HCT116 (cell line): ENCODE measurements at regions not wholly inside any gene's neighbourhood (a gene's known extent, or its start where the extent isn't known, plus 50 kb on each side); places are given as distances from the start of the nearest gene placed in this dataset.

Source experiments
- ATAC-seq: fragments of 200-7000 bp; cut with Tn5 transposase; 2 replicates; pipeline ENCODE4 v1.9.1; 2020; ENCODE audit warnings: mild to moderate bottlenecking, moderate library complexity
- BruUV-seq: library from RNA; stranded (reverse); fragments of 400-500 nt; replicated peaks from 2 replicates; lab custom pipeline; 2021; lab: Mats Ljungman, UMichigan
- CTCF ChIA-PET: fragments of 300-600 bp; sonication (Branson Sonifier 250); formaldehyde crosslinking; loops from one replicate; lab custom pipeline; 2021; ENCODE audit warnings: antibody characterized with exemption; lab: Charles Lee
- POLR2A ChIA-PET: fragments of 300-600, 350-600 bp; sonication (Branson Sonifier 250); formaldehyde crosslinking; loops from one replicate; lab custom pipeline; 2021; ENCODE audit warnings: antibody characterized with exemption; lab: Charles Lee
- RAD21 ChIA-PET, 2 experiments: fragments of 300-600 bp; sonication (Branson Sonifier 250); formaldehyde crosslinking; loops; one replicate each; lab custom pipeline; 2023; ENCODE audit warnings: low total read pairs in 2 of 2; ENCODE audit not compliant: uncharacterized antibody in 2 of 2, unreplicated experiment in 2 of 2, low non-redundant PET in 1 of 2; lab: Charles Lee
- DNase-seq: peaks from one replicate; pipeline ENCODE4 v3.0.0-alpha.2; 2010; ENCODE audit warnings: low read depth, low spot score
- H2AFZ ChIP-seq: fragments of 200-600 bp; shearing (Covaris generic), sonication (generic); 2 replicates; pipeline ENCODE4 v1.6.1; 2017; ENCODE audit warnings: low read depth, mixed run types, mixed read lengths, antibody characterized with exemption, low read length; ENCODE audit not compliant: poor library complexity, severe bottlenecking
- H3K27ac ChIP-seq: 2 replicates; pipeline ENCODE4 v1.5.1; 2012; ENCODE audit warnings: low read depth, low read length
- H3K27me3 ChIP-seq: fragments of 200-600 bp; sonication (generic); 2 replicates; pipeline ENCODE4 v1.6.1; 2016; ENCODE audit warnings: mixed run types, low read length, mixed read lengths; ENCODE audit not compliant: insufficient read depth
- H3K36me3 ChIP-seq, 2 experiments: fragments of 200-500 bp in 1 of 2; fragments of 200-600 bp in 1 of 2; sonication (Bioruptor generic) in 1 of 2; sonication (generic) in 1 of 2; 2 replicates each; pipeline versions ENCODE4 v1.5.1 to v1.6.1; 2014 to 2016; ENCODE audit warnings: low read length in 2 of 2, inconsistent platforms in 1 of 2, mixed read lengths in 1 of 2, mixed run types in 1 of 2; ENCODE audit not compliant: insufficient read depth in 2 of 2, control insufficient read depth in 1 of 2
- H3K4me1 ChIP-seq, 2 experiments: fragments of 200-600 bp in 1 of 2; sonication (generic) in 1 of 2; 2 replicates each; pipeline versions ENCODE4 v1.5.1 to v1.6.1; 2012 to 2017; ENCODE audit warnings: low read length in 2 of 2, inconsistent platforms in 1 of 2, mild to moderate bottlenecking in 1 of 2, mixed read lengths in 1 of 2, mixed run types in 1 of 2, moderate library complexity in 1 of 2; ENCODE audit not compliant: insufficient read depth in 2 of 2, control insufficient read depth in 1 of 2
- H3K4me2 ChIP-seq: fragments of 200-600 bp; sonication (generic); 2 replicates; pipeline ENCODE4 v1.6.1; 2017; ENCODE audit warnings: mixed run types, low read length, mixed read lengths
- H3K4me3 ChIP-seq, 2 experiments: fragments of 200-600 bp in 1 of 2; sonication (generic) in 1 of 2; replicated peaks in 1 of 2; 2 replicates each; pipeline ENCODE4 v1.5.1; 2011 to 2016; ENCODE audit warnings: low read length in 2 of 2, control low read depth in 1 of 2, low read depth in 1 of 2, mild to moderate bottlenecking in 1 of 2, mixed read lengths in 1 of 2, mixed run types in 1 of 2
- H3K79me2 ChIP-seq: fragments of 200-600 bp; sonication (generic); 2 replicates; pipeline ENCODE4 v1.6.1; 2017; ENCODE audit warnings: mild to moderate bottlenecking, mixed run types, low read length, moderate library complexity, mixed read lengths; ENCODE audit not compliant: insufficient read depth
- H3K9ac ChIP-seq: fragments of 200-600 bp; sonication (generic); 2 replicates; pipeline ENCODE4 v1.6.1; 2016; ENCODE audit warnings: low read length, mixed read lengths
- H3K9me2 ChIP-seq: fragments of 200-600 bp; sonication (generic), shearing (Covaris generic); 2 replicates; pipeline ENCODE4 v1.6.1; 2017; ENCODE audit warnings: mixed run types, mild to moderate bottlenecking, moderate library complexity; ENCODE audit not compliant: insufficient read depth
- H3K9me3 ChIP-seq, 2 experiments: fragments of 200-500 bp in 1 of 2; fragments of 200-600 bp in 1 of 2; sonication (Bioruptor generic) in 1 of 2; sonication (generic) in 1 of 2; 2 replicates each; pipeline ENCODE4 v1.6.1; 2014 to 2017; ENCODE audit warnings: low read length in 2 of 2, mixed read lengths in 2 of 2, inconsistent platforms in 1 of 2, low read depth in 1 of 2, mild to moderate bottlenecking in 1 of 2, mixed run types in 1 of 2, moderate library complexity in 1 of 2; ENCODE audit not compliant: control insufficient read depth in 1 of 2, insufficient read depth in 1 of 2
- H4K20me1 ChIP-seq: fragments of 200-600 bp; sonication (generic), shearing (Covaris generic); 2 replicates; pipeline ENCODE4 v1.6.1; 2017; ENCODE audit warnings: mixed run types, mild to moderate bottlenecking, moderate library complexity; ENCODE audit not compliant: insufficient read depth
- CEBPB ChIP-seq: IDR thresholded peaks from 2 replicates; pipeline ENCODE4 v1.6.1; 2012; ENCODE audit warnings: low read depth
- EZH2 ChIP-seq: fragments of 200-600 bp; sonication (generic); IDR thresholded peaks from 2 replicates; pipeline ENCODE4 v1.6.1; 2017; ENCODE audit warnings: antibody characterized with exemption, mixed run types
- EZH2phosphoT487 ChIP-seq: fragments of 200-600 bp; IDR thresholded peaks from 2 replicates; pipeline ENCODE4 v1.6.1; 2018; ENCODE audit warnings: antibody characterized with exemption, borderline replicate concordance
- FOSL1 ChIP-seq: IDR thresholded peaks from 2 replicates; pipeline ENCODE4 v1.6.1; 2012; ENCODE audit warnings: low read depth
- JUND ChIP-seq: IDR thresholded peaks from 2 replicates; pipeline ENCODE4 v1.6.1; 2012
- POLR2AphosphoS5 ChIP-seq: IDR thresholded peaks from 2 replicates; pipeline ENCODE4 v1.6.1; 2011; ENCODE audit warnings: mild to moderate bottlenecking, low read depth, low read length, moderate library complexity
- RAD21 ChIP-seq: IDR thresholded peaks from 2 replicates; pipeline ENCODE4 v1.6.1; 2012; ENCODE audit warnings: low read depth, mild to moderate bottlenecking
- SP1 ChIP-seq: IDR thresholded peaks from 2 replicates; pipeline ENCODE4 v1.6.1; 2012; ENCODE audit warnings: low read depth
- SRF ChIP-seq: IDR thresholded peaks from 2 replicates; pipeline ENCODE4 v1.6.1; 2012; ENCODE audit warnings: low read depth
- YY1 ChIP-seq: IDR thresholded peaks from 2 replicates; pipeline ENCODE4 v1.6.1; 2011; ENCODE audit warnings: low read length, low read depth, moderate library complexity, mild to moderate bottlenecking; ENCODE audit not compliant: insufficient replicate concordance; ENCODE audit errors: extremely low read depth
- intact Hi-C: fragments of 100-400 bp; cut with micrococcal nuclease; formaldehyde crosslinking; loops from 2 replicates; pipeline ENCODE4 v1.10.0; 2022
- TF ChIP-seq, protein P1 (sequence below): IDR thresholded peaks from 2 replicates; pipeline ENCODE4 v1.6.1; 2012

DNA sequence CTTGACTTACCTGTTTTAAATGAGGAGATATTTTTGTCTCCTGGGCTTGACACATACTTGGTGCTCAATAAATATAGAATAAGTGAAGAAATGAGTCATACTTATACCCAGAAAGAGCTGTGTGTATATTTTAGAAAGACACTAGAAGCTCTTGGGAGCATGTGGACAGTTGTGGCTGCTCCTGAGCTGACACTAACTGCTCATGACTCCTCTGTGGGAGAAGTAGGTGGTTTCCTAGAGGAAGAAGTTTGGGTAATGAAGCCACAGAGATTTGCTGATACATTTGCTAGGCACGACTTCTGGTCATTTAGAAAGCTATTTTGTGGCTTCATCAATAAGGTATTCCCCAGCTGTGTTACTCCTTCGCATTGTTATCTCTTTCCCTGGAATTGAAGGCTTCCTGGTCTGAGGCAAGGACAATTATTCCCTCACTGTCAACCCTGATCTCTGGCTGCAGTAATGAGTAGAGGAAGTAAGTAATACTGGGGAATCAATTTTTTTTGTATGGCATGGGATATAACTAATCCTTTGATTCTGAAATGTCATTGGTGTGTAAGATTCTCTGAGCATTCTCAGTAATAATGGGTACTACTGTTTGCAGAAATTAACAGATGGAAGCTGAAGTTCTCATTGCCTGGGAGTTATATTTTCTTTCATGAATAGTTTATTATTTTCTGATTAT lies 79.6 kb upstream of the DCBLD2 start:
- Histone ChIP-seq H3K9me2 (no peaks in the 10 kb centered on the region), H3K4me3 (peak overlapping the region; percentile 16 to 37; a peak in 3 of 4 replicates), H4K20me1 (no peaks in the 10 kb centered on the region), H3K27me3 (no peaks in the 10 kb centered on the region), H3K9ac (peak overlapping the region; percentile 63), H3K4me1 (peaks cover 90 to 100% of the 10 kb centered on the region in 2 experiments), H2AFZ (no peak overlapping the region), H3K9me3 (no peaks in the 10 kb centered on the region), H3K4me2 (peak overlapping the region; percentile 63), H3K79me2 (peaks cover 93% of the 10 kb centered on the region), H3K27ac (peak overlapping the region; percentile 88), H3K36me3 (no peaks in the 10 kb centered on the region)
- ChIA-PET CTCF (interaction anchor here (1.0 kb wide), 1 partner anchor 163 kb away, joined by 3 read pairs; no protein-coding TSS in a partner anchor), POLR2A (interaction anchor here (0.7 to 8.0 kb wide), 5 partner anchors 12 to 426 kb away, joined by 3 to 90 read pairs (median 3); partner anchors contain the start of gene DCBLD2), RAD21 (interaction anchor here in 1 of 2 experiments (0.7 kb wide), 1 partner anchor 79 kb away, joined by 3 read pairs; the partner anchor contains the start of gene DCBLD2)
- ATAC-seq (peak; percentile 49), DNase-seq (peak; percentile 57)
- intact Hi-C loops = no loop called here
- BruUV-seq = TSS peak; percentile 56
- TF ChIP-seq FOSL1 = peak; percentile 36; the same call in 1 of the 2 replicates
- peak; percentile 57 for TF ChIP-seq POLR2AphosphoS5
- TF ChIP-seq CEBPB = peak; percentile 30
- peak; percentile 61 for TF ChIP-seq SP1
- no peak for TF ChIP-seq EZH2phosphoT487
- TF ChIP-seq, protein P1, sequence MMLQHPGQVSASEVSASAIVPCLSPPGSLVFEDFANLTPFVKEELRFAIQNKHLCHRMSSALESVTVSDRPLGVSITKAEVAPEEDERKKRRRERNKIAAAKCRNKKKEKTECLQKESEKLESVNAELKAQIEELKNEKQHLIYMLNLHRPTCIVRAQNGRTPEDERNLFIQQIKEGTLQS = no peak

GRCh38 chr3:98979296-98979695 lies 77.8 kb upstream of the DCBLD2 start:
- no peak overlapping the region for H3K4me3 ChIP-seq
- ChIA-PET CTCF (no interaction called here), RAD21 (no interaction called here), POLR2A (interaction anchor here (1.8 to 5.6 kb wide), 3 partner anchors 9 to 78 kb away, joined by 5 to 62 read pairs (median 13); partner anchors contain the start of gene DCBLD2)
- H2AFZ ChIP-seq = no peak overlapping the region
- ATAC-seq = no peak
- no peaks in the 10 kb centered on the region for H3K9me2 ChIP-seq
- H3K79me2 ChIP-seq = peaks cover 90% of the 10 kb centered on the region
- no peaks in the 10 kb centered on the region for H3K27me3 ChIP-seq
- no peak for DNase-seq
- no peaks in the 10 kb centered on the region for H3K9me3 ChIP-seq
- peaks cover 83 to 92% of the 10 kb centered on the region in 2 experiments for H3K4me1 ChIP-seq
- peak overlapping the region; percentile 63 for H3K9ac ChIP-seq
- no peak for TF ChIP-seq SRF
- TF ChIP-seq JUND = no peak
- TF ChIP-seq RAD21 = no peak
- TF ChIP-seq YY1 = no peak
- TF ChIP-seq EZH2 = no peak
- peak overlapping the region; percentile 63 for H3K4me2 ChIP-seq
- intact Hi-C loops = no loop called here
- H4K20me1 ChIP-seq = no peaks in the 10 kb centered on the region
- peak overlapping the region; percentile 88 for H3K27ac ChIP-seq
- H3K36me3 ChIP-seq = no peaks in the 10 kb centered on the region
- BruUV-seq = no TSS peak
